ENCODE measurements at regions not wholly inside any gene's neighbourhood (a gene's known extent, or its start where the extent isn't known, plus 50 kb on each side); places are given as distances from the start of the nearest gene placed in this dataset.

GRCh38 chr2:150925611-150926010 lies 336.1 kb downstream of the RBM43 start:
- Histone ChIP-seq H3K27ac (ENCODE audit: insufficient read length, low read depth, low read length) (no peak overlapping the region), H2BK5ac (ENCODE audit: insufficient read length, low read length) (no peak overlapping the region), H3K23ac (ENCODE audit: insufficient read length, low read depth, low read length) (no peak overlapping the region), H2BK12ac (ENCODE audit: insufficient read length, low read depth, low read length) (no peak overlapping the region), H2AFZ (ENCODE audit: low read length) (no peak overlapping the region), H3T11ph (ENCODE audit: low read length) (no peak overlapping the region), H3K14ac (ENCODE audit: insufficient read depth, low read length) (no peak overlapping the region), H3K23me2 (ENCODE audit: insufficient read length, low read depth, low read length, poor library complexity, severe bottlenecking) (no peaks in the 10 kb centered on the region), H3K27me3 (ENCODE audit: insufficient read depth, low read length) (no peaks in the 10 kb centered on the region), H3K4me1 (ENCODE audit: insufficient read depth, low read length) (no peaks in the 10 kb centered on the region), H3K79me1 (ENCODE audit: insufficient read depth, low read depth, low read length, poor library complexity, severe bottlenecking) (no peaks in the 10 kb centered on the region), H3K9me3 (ENCODE audit: control insufficient read depth, low read depth, low read length) (no peaks in the 10 kb centered on the region), H3K79me2 (ENCODE audit: insufficient read depth, low read length) (no peaks in the 10 kb centered on the region), H4K8ac (replicated peaks; ENCODE audit: insufficient read length, low read depth, low read length) (no peak overlapping the region), H4K5ac (ENCODE audit: insufficient read length, low read depth, low read length) (no peak overlapping the region), H4K91ac (ENCODE audit: insufficient read length, low read depth, low read length) (no peak overlapping the region), H2BK120ac (ENCODE audit: low read depth, low read length, poor library complexity, severe bottlenecking) (no peak overlapping the region), H3K56ac (ENCODE audit: insufficient read length, low read depth, low read length) (no peak overlapping the region), H3K4ac (ENCODE audit: low read depth, low read length) (no peak overlapping the region), H3K9ac (ENCODE audit: extremely low read depth, insufficient read length, low read length) (no peak overlapping the region), H2BK15ac (ENCODE audit: low read depth, low read length) (no peak overlapping the region), H3K4me2 (ENCODE audit: insufficient read depth, insufficient read length, low read length) (no peak overlapping the region), H3K18ac (ENCODE audit: insufficient read length, low read depth, low read length) (no peak overlapping the region), H2BK20ac (ENCODE audit: low read depth, low read length, poor library complexity, severe bottlenecking) (no peak overlapping the region), H4K20me1 (ENCODE audit: control insufficient read depth, insufficient read depth, insufficient read length) (no peaks in the 10 kb centered on the region), H2AK5ac (ENCODE audit: insufficient read length, low read length) (no peak overlapping the region)
- Mint-ChIP-seq H3K4me1 (no peaks in the 10 kb centered on the region; a peak in 1 of 4 replicates), H3K9me3 (peaks cover 0 to 3% of the 10 kb centered on the region in 2 experiments; a peak in 1 of 5 replicates), H3K36me3 (ENCODE audit: insufficient read depth in 1 of 3, low read depth in 3 of 3) (no peaks in the 10 kb centered on the region; a peak in 1 of 7 replicates), H3K4me3 (no peak overlapping the region), H3K27me3 (ENCODE audit: low read depth) (no peaks in the 10 kb centered on the region), H3K27ac (no peak overlapping the region)
- DNase-seq, result no peak
- TF ChIP-seq CTCF (conservative IDR thresholded peaks at IDR 0.05), result no peak

Measured in H9 (cell line).